GM23248 (cell line): ENCODE measurements at regions not wholly inside any gene's neighbourhood (a gene's known extent, or its start where the extent isn't known, plus 50 kb on each side); places are given as distances from the start of the nearest gene placed in this dataset.

Source experiments
- DNase-seq: peaks from one replicate; pipeline ENCODE4 v3.0.0-alpha.2; 2015
- H2AFZ ChIP-seq: fragments of 200-600 bp; sonication (generic); 2 replicates; pipeline ENCODE4 v1.6.1; 2016; ENCODE audit warnings: antibody characterized with exemption
- H3F3A ChIP-seq: fragments of 200-600 bp; sonication (generic); 2 replicates; pipeline ENCODE4 v1.6.1; 2016; ENCODE audit warnings: mild to moderate bottlenecking, antibody characterized with exemption, mixed run types; ENCODE audit not compliant: insufficient read depth
- H3K27ac ChIP-seq: fragments of 200-600 bp; sonication (generic); 2 replicates; pipeline ENCODE4 v1.5.1; 2016; ENCODE audit warnings: mild to moderate bottlenecking
- H3K27me3 ChIP-seq: fragments of 200-600 bp; sonication (generic); replicated peaks from 2 replicates; pipeline ENCODE4 v1.6.1; 2016; ENCODE audit warnings: mild to moderate bottlenecking; ENCODE audit not compliant: insufficient read depth
- H3K36me3 ChIP-seq: fragments of 200-600 bp; sonication (generic); 2 replicates; pipeline ENCODE4 v1.6.1; 2016; ENCODE audit warnings: low read depth, mild to moderate bottlenecking
- H3K4me1 ChIP-seq: fragments of 200-600 bp; sonication (generic); 2 replicates; pipeline ENCODE4 v1.6.1; 2016; ENCODE audit warnings: mild to moderate bottlenecking; ENCODE audit not compliant: insufficient read depth
- H3K4me2 ChIP-seq: fragments of 200-600 bp; sonication (generic); one replicate; pipeline ENCODE4 v1.6.1; 2016; ENCODE audit warnings: mild to moderate bottlenecking; ENCODE audit not compliant: unreplicated experiment
- H3K4me3 ChIP-seq: fragments of 200-600 bp; sonication (generic); 2 replicates; pipeline ENCODE4 v1.5.1; 2016; ENCODE audit warnings: mild to moderate bottlenecking
- H3K79me2 ChIP-seq: fragments of 200-600 bp; sonication (generic); 2 replicates; pipeline ENCODE4 v1.6.1; 2016; ENCODE audit warnings: mild to moderate bottlenecking; ENCODE audit not compliant: insufficient read depth
- H3K9ac ChIP-seq: fragments of 200-600 bp; sonication (generic); 2 replicates; pipeline ENCODE4 v1.6.1; 2016; ENCODE audit warnings: mild to moderate bottlenecking
- H3K9me2 ChIP-seq: fragments of 200-600 bp; sonication (generic); 2 replicates; pipeline ENCODE4 v1.6.1; 2016; ENCODE audit warnings: mixed run types, mild to moderate bottlenecking, moderate library complexity; ENCODE audit not compliant: insufficient read depth
- H3K9me3 ChIP-seq: fragments of 200-600 bp; sonication (generic); one replicate; pipeline ENCODE4 v1.6.1; 2017; ENCODE audit warnings: low read depth
- H4K20me1 ChIP-seq: fragments of 200-600 bp; sonication (generic); 2 replicates; pipeline ENCODE4 v1.6.0; 2016; ENCODE audit not compliant: insufficient read depth
- EZH2 ChIP-seq: fragments of 200-600 bp; sonication (generic); IDR thresholded peaks from 2 replicates; pipeline ENCODE4 v1.6.1; 2018; ENCODE audit warnings: antibody characterized with exemption, mild to moderate bottlenecking; ENCODE audit not compliant: insufficient read depth, poor library complexity, severe bottlenecking
- EZH2phosphoT487 ChIP-seq: fragments of 200-600 bp; sonication (generic); IDR thresholded peaks from 2 replicates; pipeline ENCODE4 v1.6.1; 2018; ENCODE audit warnings: antibody characterized with exemption, moderate library complexity, mild to moderate bottlenecking, low read depth; ENCODE audit not compliant: insufficient read depth
- WGBS, 2 experiments: methylation state at CpG; one replicate each; pipeline ENCODE4 v1.1.6; 2015 to 2017; ENCODE audit warnings: low lambda C conversion rate in 2 of 2, low coverage in 1 of 2; ENCODE audit errors: missing lambda C conversion rate in 2 of 2; 5-methylcytosine and 5-hydroxymethylcytosine counted together
- in situ Hi-C: fragments of 300-500 bp; cut with MboI; formaldehyde crosslinking; loops from 2 replicates; pipeline ENCODE4 v1.15.0; 2020

DNA sequence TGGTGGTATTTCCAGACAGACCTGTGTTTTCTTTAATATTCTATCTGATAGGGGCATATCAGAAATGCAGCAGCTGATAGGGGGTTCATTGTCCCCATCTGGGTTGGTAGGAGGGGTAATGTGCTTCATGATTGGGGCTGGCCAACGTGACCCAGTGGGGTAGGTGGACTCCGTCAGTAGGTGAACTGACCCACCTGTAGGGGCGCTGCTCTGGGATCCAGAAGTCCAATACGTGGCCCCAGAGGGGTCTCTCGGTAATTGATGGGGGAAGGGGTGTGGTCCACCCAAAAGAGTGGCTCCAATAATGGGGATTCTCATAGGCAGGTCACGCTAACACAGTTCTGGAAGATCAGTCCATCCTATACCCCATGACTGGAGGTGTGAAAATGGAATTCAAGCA is 112.0 kb downstream of the PRLHR start:
- H4K20me1 ChIP-seq: no peaks in the 10 kb centered on the region
- no peaks in the 10 kb centered on the region for H3K9me3 ChIP-seq
- no peaks in the 10 kb centered on the region for H3K9me2 ChIP-seq
- H3K27me3 ChIP-seq: no peaks in the 10 kb centered on the region
- no peaks in the 10 kb centered on the region for H3K36me3 ChIP-seq
- 74 to 76% methylated on average over 6 of the region's 6 CpGs for WGBS, 2 experiments
- in situ Hi-C loops: no loop called here
- H3K4me1 ChIP-seq: no peaks in the 10 kb centered on the region
- H2AFZ ChIP-seq: no peak overlapping the region
- DNase-seq: no peak
- TF ChIP-seq EZH2: no peak
- no peak for TF ChIP-seq EZH2phosphoT487
- no peak overlapping the region for H3K4me3 ChIP-seq
- H3K4me2 ChIP-seq: no peak overlapping the region
- no peak overlapping the region for H3K27ac ChIP-seq
- no peak overlapping the region for H3K9ac ChIP-seq
- no peaks in the 10 kb centered on the region for H3F3A ChIP-seq
- H3K79me2 ChIP-seq: no peaks in the 10 kb centered on the region

DNA sequence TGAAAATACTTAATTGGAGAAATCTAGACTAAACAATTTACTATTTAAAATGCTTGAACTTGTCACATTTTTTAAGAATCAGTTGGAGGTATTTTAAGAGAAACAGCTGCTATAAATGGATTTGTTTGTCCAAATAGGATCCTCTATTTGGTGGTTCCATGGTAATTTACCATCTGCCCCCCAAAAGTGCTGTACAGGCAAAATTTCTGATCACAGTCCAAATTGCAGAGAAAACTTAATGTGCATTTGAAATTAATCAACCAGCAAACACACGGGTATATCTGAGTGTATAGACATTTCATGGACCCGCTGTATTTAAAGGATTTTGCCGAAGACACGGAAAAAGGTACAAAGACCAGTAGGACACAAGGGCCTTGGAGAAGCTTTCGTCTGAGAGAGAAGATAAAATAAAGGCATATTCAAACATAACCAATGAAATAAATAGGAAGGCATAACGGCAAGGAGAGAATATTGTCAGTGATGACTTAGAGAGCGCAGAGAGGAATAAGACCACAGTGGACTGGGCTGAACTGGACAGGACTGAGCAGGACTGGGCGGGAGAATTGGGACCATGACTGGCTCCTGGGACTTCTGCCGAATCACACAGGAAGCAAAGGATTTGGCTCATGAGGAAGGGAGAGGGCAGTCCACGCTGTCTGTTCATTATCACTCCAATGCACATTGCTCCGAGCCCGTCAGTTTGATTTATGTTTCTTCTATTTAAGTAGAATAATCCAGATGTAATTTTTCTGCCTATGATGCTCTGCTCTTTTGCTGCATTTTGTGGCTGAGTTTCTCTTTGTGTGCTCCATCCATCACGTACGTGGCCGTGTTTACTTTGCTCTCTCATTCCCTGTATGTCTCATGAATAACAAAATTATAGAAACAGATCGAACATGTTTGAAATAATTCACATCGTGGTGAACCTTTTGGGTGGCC is 112.8 kb downstream of the PRLHR start:
- DNase-seq: no peak
- no peak overlapping the region for H2AFZ ChIP-seq
- no peaks in the 10 kb centered on the region for H3K9me2 ChIP-seq
- no peaks in the 10 kb centered on the region for H3K27me3 ChIP-seq
- TF ChIP-seq EZH2: no peak
- TF ChIP-seq EZH2phosphoT487: no peak
- H3F3A ChIP-seq: no peaks in the 10 kb centered on the region
- no peaks in the 10 kb centered on the region for H3K9me3 ChIP-seq
- H3K4me3 ChIP-seq: no peak overlapping the region
- WGBS, 2 experiments: 69 to 72% methylated on average over 17 of the region's 17 CpGs
- in situ Hi-C loops: no loop called here
- no peaks in the 10 kb centered on the region for H3K79me2 ChIP-seq
- no peaks in the 10 kb centered on the region for H3K4me1 ChIP-seq
- no peak overlapping the region for H3K9ac ChIP-seq
- no peaks in the 10 kb centered on the region for H4K20me1 ChIP-seq
- no peak overlapping the region for H3K27ac ChIP-seq
- no peaks in the 10 kb centered on the region for H3K36me3 ChIP-seq
- H3K4me2 ChIP-seq: no peak overlapping the region

DNA sequence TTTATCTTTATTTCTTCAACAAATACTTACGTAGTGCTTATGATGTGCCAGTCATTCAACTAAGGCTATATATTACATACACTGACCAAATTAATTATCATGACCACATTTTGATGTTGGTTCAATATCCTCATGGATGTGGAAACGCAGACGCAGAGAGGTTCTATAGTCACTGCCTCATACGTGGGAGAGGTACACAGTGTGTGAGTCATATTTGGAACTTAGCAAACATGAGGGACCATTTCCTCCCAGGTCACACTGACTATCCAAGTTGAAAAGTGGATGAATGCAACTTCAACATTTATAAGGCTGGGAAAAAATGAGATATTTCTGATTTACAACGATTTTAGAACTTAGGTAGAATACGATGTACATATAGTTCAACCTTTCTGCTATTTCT is 113.6 kb downstream of the PRLHR start:
- Histone ChIP-seq H3K4me3 (no peak overlapping the region), H3K9me3 (no peaks in the 10 kb centered on the region), H3K79me2 (no peaks in the 10 kb centered on the region), H3K4me2 (no peak overlapping the region), H3K4me1 (no peaks in the 10 kb centered on the region), H3K9me2 (no peaks in the 10 kb centered on the region), H3K9ac (no peak overlapping the region), H3K36me3 (no peaks in the 10 kb centered on the region), H2AFZ (no peak overlapping the region), H3K27ac (no peak overlapping the region), H4K20me1 (no peaks in the 10 kb centered on the region), H3F3A (no peaks in the 10 kb centered on the region), H3K27me3 (no peaks in the 10 kb centered on the region)
- DNase-seq: no peak
- TF ChIP-seq EZH2 (no peak), EZH2phosphoT487 (no peak)
- in situ Hi-C loops: no loop called here
- WGBS, 2 experiments: 63 to 68% methylated on average over 6 of the region's 6 CpGs

GRCh38 chr10:118475214-118475613 is 120.2 kb downstream of the PRLHR start:
- TF ChIP-seq EZH2phosphoT487 (no peak), EZH2 (no peak)
- H3K27me3 ChIP-seq: no peaks in the 10 kb centered on the region
- no peaks in the 10 kb centered on the region for H3K4me1 ChIP-seq
- no peak for DNase-seq
- no peaks in the 10 kb centered on the region for H3K9me3 ChIP-seq
- no peaks in the 10 kb centered on the region for H3K9me2 ChIP-seq
- in situ Hi-C loops: no loop called here
- H4K20me1 ChIP-seq: no peaks in the 10 kb centered on the region
- no peak overlapping the region for H3K27ac ChIP-seq
- peaks cover 9% of the 10 kb centered on the region; the same call in 1 of the 2 replicates for H3F3A ChIP-seq
- no peak overlapping the region for H3K9ac ChIP-seq
- H3K36me3 ChIP-seq: no peaks in the 10 kb centered on the region
- H3K4me3 ChIP-seq: no peak overlapping the region
- H2AFZ ChIP-seq: no peak overlapping the region
- H3K4me2 ChIP-seq: no peak overlapping the region
- 59 to 66% methylated on average over 6 of the region's 6 CpGs for WGBS, 2 experiments
- no peaks in the 10 kb centered on the region for H3K79me2 ChIP-seq
